Inflammatory macrophage (primary cell): ENCODE measurements at regions not wholly inside any gene's neighbourhood (a gene's known extent, or its start where the extent isn't known, plus 50 kb on each side); places are given as distances from the start of the nearest gene placed in this dataset.

Source experiments
- DNase-seq, 2 donors: peaks; one replicate each; pipeline ENCODE4 v3.0.0-alpha.2; 2020 to 2022

GRCh38 chr11:19394525-19395016 is 153.8 kb upstream of the E2F8 start:
- no peak for DNase-seq

- DNase-seq, result no peak
Measured at GRCh38 chr11:19393941-19394340, 153.2 kb upstream of the E2F8 start.

- DNase-seq, result no peak
Measured at GRCh38 chr11:19392847-19393518, 152.2 kb upstream of the E2F8 start.

GRCh38 chr11:19392321-19392720 is 151.6 kb upstream of the E2F8 start:
- no peak for DNase-seq

GRCh38 chr11:19391652-19392051 is 150.9 kb upstream of the E2F8 start:
- no peak for DNase-seq

GRCh38 chr11:19391026-19391425 is 150.3 kb upstream of the E2F8 start:
- no peak for DNase-seq

GRCh38 chr11:19389787-19390303 is 149.1 kb upstream of the E2F8 start:
- DNase-seq, result no peak

- DNase-seq, result no peak
Measured at GRCh38 chr11:19382131-19382611, 141.4 kb upstream of the E2F8 start.

GRCh38 chr11:19380375-19380774 is 139.6 kb upstream of the E2F8 start:
- DNase-seq, result no peak

- no peak for DNase-seq
Measured at GRCh38 chr11:19379465-19379864, 138.7 kb upstream of the E2F8 start.

GRCh38 chr11:19378814-19379213 is 138.1 kb upstream of the E2F8 start:
- DNase-seq, result no peak

- DNase-seq, result no peak
Measured at GRCh38 chr11:19377881-19378280, 137.1 kb upstream of the E2F8 start.

- DNase-seq, result no peak
Measured at GRCh38 chr11:19375440-19375839, 134.7 kb upstream of the E2F8 start.

GRCh38 chr11:19374151-19374569 is 133.4 kb upstream of the E2F8 start:
- DNase-seq, result no peak

GRCh38 chr11:19372381-19372780 is 131.6 kb upstream of the E2F8 start:
- DNase-seq, result no peak

GRCh38 chr11:19370100-19370861 is 129.5 kb upstream of the E2F8 start:
- DNase-seq, result no peak

GRCh38 chr11:19368726-19369375 is 128.1 kb upstream of the E2F8 start:
- DNase-seq, result no peak

GRCh38 chr11:19366992-19367709 is 126.4 kb upstream of the E2F8 start:
- DNase-seq, result no peak

- DNase-seq, result no peak
Measured at GRCh38 chr11:19365743-19366410, 125.1 kb upstream of the E2F8 start.

- no peak for DNase-seq
Measured at GRCh38 chr11:19359221-19360000, 118.7 kb upstream of the E2F8 start.

GRCh38 chr11:19357943-19358342 is 117.2 kb upstream of the E2F8 start:
- no peak for DNase-seq
